ENCODE measurements at regions not wholly inside any gene's neighbourhood (a gene's known extent, or its start where the extent isn't known, plus 50 kb on each side); places are given as distances from the start of the nearest gene placed in this dataset.
A peak's percentile ranks its signal among the peaks of the same experiment; 100 is the strongest.

GRCh38 chr21:35226328-35226727, 177.2 kb upstream of the RUNX1 start (continued):
- TF ChIP-seq PHF21A (CRISPR knock-in tag; IDR thresholded peaks at IDR 0.05) (no peak), HMGA1 (CRISPR knock-in tag; conservative IDR thresholded peaks at IDR 0.05) (no peak), SIX4 (CRISPR knock-in tag; IDR thresholded peaks at IDR 0.05) (peak; percentile 94), ZNF605 (CRISPR knock-in tag; IDR thresholded peaks at IDR 0.05) (no peak), ZNF362 (CRISPR knock-in tag; IDR thresholded peaks at IDR 0.05; ENCODE audit: borderline replicate concordance) (no peak), ZNF17 (CRISPR knock-in tag; IDR thresholded peaks at IDR 0.05) (no peak), CEBPG (CRISPR knock-in tag; IDR thresholded peaks at IDR 0.05) (no peak), THRA (CRISPR knock-in tag; IDR thresholded peaks at IDR 0.05; ENCODE audit: borderline replicate concordance) (peak; percentile 89; the same call in 1 of the 2 replicates), HOXA3 (CRISPR knock-in tag; IDR thresholded peaks at IDR 0.05) (no peak), GRHL1 (CRISPR knock-in tag; conservative IDR thresholded peaks at IDR 0.05) (no peak), RXRA (CRISPR knock-in tag; IDR thresholded peaks at IDR 0.05) (peak; percentile 55; the same call in 1 of the 2 replicates), HIC2 (CRISPR knock-in tag; IDR thresholded peaks at IDR 0.05; ENCODE audit: low read depth) (no peak), SIX1 (CRISPR knock-in tag; IDR thresholded peaks at IDR 0.05; ENCODE audit: borderline replicate concordance) (peak; percentile 88; the same call in 1 of the 2 replicates), MZF1 (CRISPR knock-in tag; IDR thresholded peaks at IDR 0.05; ENCODE audit: borderline replicate concordance) (no peak), CERS6 (CRISPR knock-in tag; IDR thresholded peaks at IDR 0.05) (no peak), ZBTB3 (CRISPR knock-in tag; IDR thresholded peaks at IDR 0.05; ENCODE audit: borderline replicate concordance, low read depth) (no peak), GATA4 (IDR thresholded peaks at IDR 0.05; ENCODE audit: borderline replicate concordance, low read depth) (no peak), GLI4 (CRISPR knock-in tag; IDR thresholded peaks at IDR 0.05; ENCODE audit: borderline replicate concordance) (no peak), CCAR2 (optimal IDR thresholded peaks at IDR 0.05; ENCODE audit: low read depth, low read length) (no peak), MIER2 (CRISPR knock-in tag; IDR thresholded peaks at IDR 0.05) (no peak), ZNF773 (CRISPR knock-in tag; IDR thresholded peaks at IDR 0.05; ENCODE audit: borderline replicate concordance) (no peak), TCF7L2 (IDR thresholded peaks at IDR 0.05; ENCODE audit: low read depth, low read length) (no peak), ZNF589 (CRISPR knock-in tag; conservative IDR thresholded peaks at IDR 0.05) (no peak), CBX2 (IDR thresholded peaks at IDR 0.05; ENCODE audit: low read depth, low read length) (no peak), CBX2 (CRISPR knock-in tag; IDR thresholded peaks at IDR 0.05; ENCODE audit: low read depth) (no peak), NFATC3 (CRISPR knock-in tag; IDR thresholded peaks at IDR 0.05) (no peak), FOSL2 (CRISPR knock-in tag; IDR thresholded peaks at IDR 0.05) (peak; percentile 44; the same call in 1 of the 2 replicates)

Measured in HepG2 (cell line).